Esophagus (tissue), 2 donors: ENCODE measurements at regions not wholly inside any gene's neighbourhood (a gene's known extent, or its start where the extent isn't known, plus 50 kb on each side); places are given as distances from the start of the nearest gene placed in this dataset.

Source experiments
- H3K27ac ChIP-seq, 2 donors: one replicate each; pipeline ENCODE4 v1.5.1; 2013; ENCODE audit warnings: low read depth in 2 of 2, mild to moderate bottlenecking in 2 of 2, inconsistent platforms in 1 of 2, low read length in 1 of 2, moderate library complexity in 1 of 2
- H3K27me3 ChIP-seq, 2 donors: one replicate each; pipeline ENCODE4 v1.6.1; 2013; ENCODE audit warnings: low read length in 2 of 2, control low read depth in 1 of 2, mild to moderate bottlenecking in 1 of 2; ENCODE audit not compliant: insufficient read depth in 2 of 2, control insufficient read depth in 1 of 2
- H3K36me3 ChIP-seq, 2 donors: one replicate each; pipeline ENCODE4 v1.6.1; 2013; ENCODE audit warnings: low read length in 1 of 2; ENCODE audit not compliant: control insufficient read depth in 2 of 2, insufficient read depth in 2 of 2
- H3K4me1 ChIP-seq, 2 donors: one replicate each; pipeline ENCODE4 v1.6.1; 2013; ENCODE audit warnings: low read length in 1 of 2; ENCODE audit not compliant: control insufficient read depth in 2 of 2, insufficient read depth in 2 of 2
- H3K4me3 ChIP-seq, 2 donors: one replicate each; pipeline ENCODE4 v1.5.1; 2013; ENCODE audit warnings: low read length in 2 of 2, mild to moderate bottlenecking in 2 of 2, low read depth in 1 of 2, moderate library complexity in 1 of 2
- H3K9me3 ChIP-seq, 2 donors: one replicate each; pipeline ENCODE4 v1.6.1; 2013; ENCODE audit warnings: mild to moderate bottlenecking in 2 of 2, low read depth in 1 of 2, low read length in 1 of 2, moderate library complexity in 1 of 2; ENCODE audit not compliant: control insufficient read depth in 2 of 2, insufficient read depth in 1 of 2
- WGBS, 2 donors: extraction: QIAGEN DNeasy Blood & Tissue Kit; methylation state at CpG; one replicate each; pipeline ENCODE4 v1.1.7; 2013; 5-methylcytosine and 5-hydroxymethylcytosine counted together
- donor health status: healthy with polysubstance abuse.
- donor health status: Bipolar disorder and iron deficiency.

DNA sequence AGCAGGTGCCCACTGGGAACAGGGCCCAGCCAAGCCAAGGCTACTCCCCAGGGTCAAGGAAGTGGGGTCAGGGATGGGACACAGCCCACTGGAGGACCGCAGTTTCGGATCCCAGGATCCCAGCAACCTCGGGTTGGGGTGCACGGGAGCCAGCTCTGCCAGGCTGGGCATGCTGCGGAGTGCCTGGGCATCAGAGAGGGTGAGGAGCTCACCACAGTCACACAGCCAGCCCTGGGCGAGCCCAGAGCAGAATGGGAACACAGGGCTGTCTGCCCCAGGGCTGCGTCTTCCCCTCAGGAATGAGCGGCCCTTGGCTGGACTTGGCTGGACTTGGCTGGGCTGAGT, 74.3 kb upstream of the SLCO4A1 start:
- Histone ChIP-seq H3K4me1 (no peaks in the 10 kb centered on the region), H3K27me3 (no peaks in the 10 kb centered on the region), H3K9me3 (peaks cover 0 to 5% of the 10 kb centered on the region in 2 donors), H3K4me3 (no peak overlapping the region), H3K27ac (no peak overlapping the region), H3K36me3 (no peaks in the 10 kb centered on the region)
- 72 to 77% methylated on average over 8 of the region's 8 CpGs for WGBS, 2 donors

DNA sequence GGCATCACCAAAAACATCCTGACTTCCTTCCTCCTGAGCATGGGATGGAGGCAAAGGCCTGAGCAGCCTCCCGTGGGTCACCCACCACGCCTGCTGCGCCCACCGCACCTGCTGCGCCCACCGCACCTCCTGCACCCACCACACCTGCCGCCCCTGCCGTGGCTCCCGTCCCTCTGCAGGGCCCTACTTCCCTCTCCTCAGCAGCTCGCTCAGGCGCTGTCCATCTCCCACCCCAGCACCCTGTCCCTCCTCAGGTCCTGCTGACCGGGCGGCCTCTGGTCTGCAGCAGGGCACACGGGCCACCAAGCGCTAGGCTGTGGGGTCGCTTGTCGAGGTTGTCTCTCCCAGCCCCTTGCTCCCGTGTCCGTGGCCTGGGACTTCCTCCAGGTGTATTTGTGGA, 72.7 kb upstream of the SLCO4A1 start:
- H3K4me1 ChIP-seq, result no peaks in the 10 kb centered on the region
- H3K27me3 ChIP-seq, result no peaks in the 10 kb centered on the region

DNA sequence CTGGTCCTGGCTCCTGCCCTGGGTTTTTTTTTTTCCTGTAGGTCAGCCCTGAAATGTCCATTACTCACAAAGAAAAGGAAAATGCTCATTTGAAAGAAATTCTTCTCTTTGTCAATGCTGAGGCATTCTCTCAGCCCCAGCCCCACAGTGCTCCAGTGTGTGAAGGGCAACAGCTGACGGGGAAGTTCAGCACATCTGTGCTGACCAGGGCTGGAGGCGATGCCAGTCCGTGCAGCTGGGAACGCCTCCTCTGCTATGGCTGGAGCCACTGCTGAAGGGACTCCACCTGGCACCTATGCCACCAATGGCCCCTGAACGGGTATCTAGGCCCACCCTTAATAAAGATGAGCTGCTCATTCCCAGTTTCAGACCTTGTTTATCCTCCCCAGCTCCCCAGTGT, 71.9 kb upstream of the SLCO4A1 start:
- Histone ChIP-seq H3K27me3 (no peaks in the 10 kb centered on the region), H3K4me3 (no peak overlapping the region), H3K27ac (no peak overlapping the region), H3K4me1 (no peaks in the 10 kb centered on the region), H3K9me3 (peaks cover 0 to 5% of the 10 kb centered on the region in 2 donors), H3K36me3 (no peaks in the 10 kb centered on the region)
- WGBS, 2 donors, result 57 to 67% methylated on average over 5 of the region's 5 CpGs

More for the DNA sequence above, 72.7 kb upstream of the SLCO4A1 start:
- 74 to 75% methylated on average over 19 of the region's 19 CpGs for WGBS, 2 donors
- H3K27ac ChIP-seq, result no peak overlapping the region
- H3K4me3 ChIP-seq, result no peak overlapping the region
- H3K9me3 ChIP-seq, result peaks cover 0 to 5% of the 10 kb centered on the region in 2 donors
- no peaks in the 10 kb centered on the region for H3K36me3 ChIP-seq

DNA sequence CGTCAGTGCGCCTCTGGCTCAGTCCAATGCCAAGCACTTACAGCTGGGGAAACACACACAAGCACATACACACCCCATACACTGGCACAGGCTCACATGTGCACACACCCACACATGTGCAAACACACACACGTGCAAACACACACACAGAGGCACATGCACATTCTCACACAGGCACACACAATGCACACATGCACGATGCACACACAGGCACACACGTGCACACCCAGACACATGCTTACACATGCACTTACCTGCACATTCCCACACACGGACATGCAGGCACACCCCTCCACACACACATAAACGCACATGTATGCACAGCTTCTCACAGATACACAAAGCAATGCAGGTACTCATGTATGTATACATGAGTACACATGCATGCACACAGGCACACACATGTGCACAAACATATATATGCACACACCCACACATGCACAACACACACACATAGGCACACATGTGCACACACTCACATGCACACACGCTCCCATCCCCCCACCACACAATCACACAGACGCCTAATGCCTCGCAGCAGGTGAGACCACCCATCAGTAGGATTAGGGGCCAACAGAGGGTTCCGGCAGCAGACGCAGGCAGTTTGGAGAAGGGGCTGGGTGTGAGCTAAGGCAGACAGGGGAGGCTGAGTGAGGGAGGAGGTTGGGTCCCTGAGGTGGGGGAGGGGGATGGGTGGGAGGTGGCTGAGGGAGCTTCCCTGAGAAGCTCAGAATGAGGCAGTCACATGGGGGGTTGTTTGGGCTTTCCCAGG, 71.2 kb upstream of the SLCO4A1 start:
- 75 to 77% methylated on average over 12 of the region's 12 CpGs for WGBS, 2 donors
- Histone ChIP-seq H3K27me3 (no peaks in the 10 kb centered on the region), H3K36me3 (no peaks in the 10 kb centered on the region), H3K27ac (no peak overlapping the region), H3K9me3 (peaks cover 0 to 5% of the 10 kb centered on the region in 2 donors), H3K4me1 (no peaks in the 10 kb centered on the region), H3K4me3 (no peak overlapping the region)

DNA sequence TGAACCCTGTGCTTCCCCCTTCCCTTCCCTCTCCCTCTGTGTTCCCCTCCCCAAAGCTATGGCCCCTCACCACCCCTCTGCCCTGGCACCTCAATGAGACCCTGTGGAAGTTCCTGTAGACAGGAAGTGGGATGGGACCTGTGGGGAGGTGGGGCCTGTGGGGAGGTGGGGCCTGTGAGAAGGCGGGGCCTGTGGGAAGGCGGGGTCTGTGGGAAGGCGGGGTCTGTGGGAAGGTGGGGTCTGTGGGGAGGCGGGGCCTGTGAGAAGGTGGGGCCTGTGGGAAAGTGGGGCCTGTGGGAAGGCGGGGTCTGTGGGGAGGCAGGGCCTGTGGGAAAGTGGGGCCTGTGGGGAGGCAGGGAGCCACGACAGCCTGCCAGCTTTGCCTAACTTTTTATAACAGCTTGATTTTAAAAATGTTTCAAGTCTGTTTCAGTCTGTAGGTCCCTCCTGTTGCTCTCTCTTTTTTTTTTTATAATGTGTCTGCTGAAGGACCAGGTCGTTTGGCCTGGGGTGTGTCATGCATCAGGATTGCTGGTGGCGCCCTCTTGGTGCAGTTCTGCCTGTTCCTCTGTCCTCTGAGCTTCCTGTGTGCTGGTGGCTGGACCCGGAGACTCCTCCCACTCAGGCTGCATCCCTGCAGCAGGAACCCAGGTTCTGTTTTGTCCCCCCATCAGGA, 70.5 kb upstream of the SLCO4A1 start:
- WGBS, 2 donors, result 61 to 79% methylated on average over 9 of the region's 9 CpGs
- H3K9me3 ChIP-seq, result peaks cover 0 to 5% of the 10 kb centered on the region in 2 donors
- H3K4me3 ChIP-seq, result no peak overlapping the region
- no peaks in the 10 kb centered on the region for H3K27me3 ChIP-seq
- H3K4me1 ChIP-seq, result no peaks in the 10 kb centered on the region
- H3K36me3 ChIP-seq, result no peaks in the 10 kb centered on the region
- no peak overlapping the region for H3K27ac ChIP-seq

DNA sequence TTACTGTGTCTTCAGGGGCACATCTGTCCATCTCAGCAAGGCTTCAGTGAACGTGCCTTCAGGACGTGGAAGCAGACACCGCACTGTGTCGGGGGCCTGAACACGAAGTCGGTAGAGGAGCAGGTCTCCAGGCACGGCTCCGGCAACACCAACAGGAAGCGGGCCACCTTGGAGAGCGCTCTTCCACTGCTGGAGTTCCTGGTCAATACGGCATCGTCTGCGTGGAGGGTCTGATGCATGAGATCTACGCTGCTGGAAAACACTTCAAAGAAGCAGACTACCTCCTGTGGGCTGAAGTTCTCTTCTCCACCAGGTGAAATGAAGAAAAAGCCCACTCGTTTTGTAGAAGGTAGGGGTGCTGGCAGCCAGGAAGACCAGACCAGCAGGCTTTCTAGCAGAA, 69.3 kb upstream of the SLCO4A1 start:
- peaks cover 0 to 7% of the 10 kb centered on the region in 2 donors for H3K27me3 ChIP-seq
- no peak overlapping the region for H3K4me3 ChIP-seq
- H3K36me3 ChIP-seq, result no peaks in the 10 kb centered on the region
- H3K9me3 ChIP-seq, result peaks cover 0 to 3% of the 10 kb centered on the region in 2 donors
- no peaks in the 10 kb centered on the region for H3K4me1 ChIP-seq
- 47 to 49% methylated on average over 15 of the region's 15 CpGs for WGBS, 2 donors
- no peak overlapping the region for H3K27ac ChIP-seq

DNA sequence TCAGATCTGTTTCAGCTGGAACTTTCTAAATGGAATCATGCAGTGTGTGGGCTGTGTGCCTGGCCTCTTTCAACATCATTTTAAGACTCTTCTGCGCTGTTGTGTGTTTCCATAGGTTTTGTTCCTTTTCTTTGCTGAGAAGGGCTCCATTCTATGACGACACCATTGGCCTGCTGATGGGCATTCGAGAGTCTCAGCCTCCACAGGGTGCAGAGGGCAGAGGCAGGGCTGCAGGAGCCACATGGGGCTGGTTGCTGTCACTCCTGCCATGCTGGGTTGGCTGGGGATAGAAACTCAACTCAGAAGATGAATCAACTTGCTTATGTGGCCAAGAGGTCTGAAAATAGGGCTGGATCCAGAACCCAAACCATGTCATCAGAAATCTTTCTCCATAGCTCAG, 68.5 kb upstream of the SLCO4A1 start:
- Histone ChIP-seq H3K4me3 (no peak overlapping the region), H3K9me3 (peaks cover 0 to 3% of the 10 kb centered on the region in 2 donors), H3K36me3 (no peaks in the 10 kb centered on the region), H3K27ac (no peak overlapping the region), H3K4me1 (no peaks in the 10 kb centered on the region), H3K27me3 (peaks cover 0 to 7% of the 10 kb centered on the region in 2 donors)
- WGBS, 2 donors, result 38 to 49% methylated on average over 3 of the region's 3 CpGs

DNA sequence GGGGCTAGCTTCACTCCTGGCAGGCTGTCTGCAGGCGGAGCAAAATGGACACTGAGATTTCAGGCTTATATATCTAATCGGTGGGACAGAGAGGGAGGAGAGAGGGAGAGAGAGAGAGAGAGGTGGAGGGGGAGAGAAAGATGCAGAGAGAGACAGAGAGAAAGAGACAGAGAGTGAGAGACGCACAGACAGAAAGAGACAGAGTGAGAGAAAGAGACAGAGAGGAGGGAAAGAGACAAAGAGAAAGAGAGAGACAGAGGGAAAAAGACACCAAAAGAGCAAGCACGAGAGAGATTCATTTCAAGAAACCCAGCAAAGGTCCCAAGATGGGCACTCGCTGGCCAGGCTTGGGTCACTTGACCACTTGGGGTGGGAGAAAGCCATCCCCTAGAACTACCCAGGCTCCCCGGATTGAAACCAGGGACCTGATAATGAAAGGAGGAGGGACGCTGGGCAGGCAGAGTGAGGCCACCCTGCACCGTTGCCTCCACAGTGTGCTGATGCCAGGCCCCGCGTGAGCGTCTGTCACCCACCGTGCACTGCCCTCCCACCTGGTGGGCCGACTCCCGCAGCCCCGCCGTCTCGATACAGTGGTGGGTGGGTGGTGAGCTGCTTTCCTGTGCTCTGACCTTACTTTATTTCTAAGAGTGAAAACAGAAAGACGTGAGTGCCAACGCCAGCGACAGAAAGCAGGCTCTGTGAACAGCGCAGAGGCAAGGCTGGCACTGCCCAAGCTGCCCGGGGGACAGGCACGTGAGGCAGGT, 67.9 kb upstream of the SLCO4A1 start:
- no peak overlapping the region for H3K27ac ChIP-seq
- 81 to 85% methylated on average over 23 of the region's 23 CpGs for WGBS, 2 donors
- H3K4me1 ChIP-seq, result no peaks in the 10 kb centered on the region
- H3K4me3 ChIP-seq, result no peak overlapping the region
- H3K36me3 ChIP-seq, result no peaks in the 10 kb centered on the region
- peaks cover 0 to 3% of the 10 kb centered on the region in 2 donors for H3K9me3 ChIP-seq
- H3K27me3 ChIP-seq, result peaks cover 0 to 7% of the 10 kb centered on the region in 2 donors

DNA sequence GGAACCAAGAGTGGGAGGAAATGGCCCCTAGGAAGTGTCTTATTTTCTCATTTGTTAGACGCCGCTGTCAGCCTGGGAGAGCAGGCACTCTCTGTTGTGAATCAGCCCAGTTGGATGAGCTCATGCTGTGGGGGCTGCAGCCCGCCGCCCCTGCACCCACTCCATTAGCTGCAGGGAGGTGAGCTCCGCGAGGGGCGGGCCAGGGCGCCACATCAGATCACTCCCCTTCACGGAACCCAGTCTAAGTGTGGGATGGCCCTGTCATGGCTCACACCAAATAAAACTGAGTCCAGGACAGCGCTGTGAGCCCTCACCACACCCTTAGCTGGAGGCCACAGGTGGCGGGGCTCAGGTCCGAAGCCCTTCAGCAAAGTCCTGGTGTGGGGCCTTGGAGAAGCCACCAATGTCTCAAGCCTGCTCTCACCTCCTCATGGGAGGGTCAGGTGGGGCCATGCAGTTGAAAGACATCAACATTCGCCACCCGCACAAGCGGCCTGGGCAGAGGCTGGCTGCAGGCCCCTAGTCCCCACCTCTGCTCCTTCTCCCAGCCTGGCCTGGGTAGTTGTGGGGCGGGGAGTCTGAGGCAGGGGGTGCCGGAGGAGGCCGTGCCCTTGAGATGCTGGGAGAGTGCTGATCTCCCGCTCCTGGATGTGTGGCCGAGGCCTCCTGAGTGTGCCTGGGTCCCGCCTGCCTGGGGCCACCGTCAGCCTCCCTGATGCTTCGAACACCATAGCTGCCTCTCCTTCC, 66.2 kb upstream of the SLCO4A1 start:
- WGBS, 2 donors, result 67 to 73% methylated on average over 23 of the region's 23 CpGs
- H3K27me3 ChIP-seq, result peaks cover 0 to 10% of the 10 kb centered on the region in 2 donors
- peaks cover 0 to 3% of the 10 kb centered on the region in 2 donors for H3K9me3 ChIP-seq
- H3K27ac ChIP-seq, result no peak overlapping the region
- H3K36me3 ChIP-seq, result no peaks in the 10 kb centered on the region
- H3K4me3 ChIP-seq, result no peak overlapping the region
- no peaks in the 10 kb centered on the region for H3K4me1 ChIP-seq
